ENCODE measurements at regions not wholly inside any gene's neighbourhood (a gene's known extent, or its start where the extent isn't known, plus 50 kb on each side); places are given as distances from the start of the nearest gene placed in this dataset.

GRCh38 chr17:77496831-77497577 is 356.2 kb downstream of the SEC14L1 start:
- no peak for DNase-seq (ENCODE audit: extremely low spot score)
- ChIA-PET CTCF (interaction anchor here (0.9 to 4.3 kb wide), 9 partner anchors 11 to 172 kb away, joined by 3 to 116 read pairs (median 5); no protein-coding TSS in a partner anchor), POLR2A (interaction anchor here (1.2 kb wide), 1 partner anchor 131 kb away, joined by 3 read pairs; no protein-coding TSS in a partner anchor)
- no peak for TF ChIP-seq CTCF (IDR thresholded peaks at IDR 0.05; ENCODE audit: control extremely low read depth, extremely low read depth, low read depth, missing control alignments)

GRCh38 chr17:77497578-77497934 is 356.8 kb downstream of the SEC14L1 start:
- POLR2A ChIA-PET, result interaction anchor here (1.2 kb wide), 1 partner anchor 131 kb away, joined by 3 read pairs; no protein-coding TSS in a partner anchor
- no peak for TF ChIP-seq CTCF (IDR thresholded peaks at IDR 0.05; ENCODE audit: control extremely low read depth, extremely low read depth, low read depth, missing control alignments)
- CTCF ChIA-PET, result interaction anchor here (0.6 to 4.3 kb wide), 6 partner anchors 20 to 222 kb away, joined by 3 to 116 read pairs (median 4); no protein-coding TSS in a partner anchor
- no peak for DNase-seq (ENCODE audit: extremely low spot score)

- no peak for DNase-seq (ENCODE audit: extremely low spot score)
- no peak for TF ChIP-seq CTCF (IDR thresholded peaks at IDR 0.05; ENCODE audit: control extremely low read depth, extremely low read depth, low read depth, missing control alignments)
- ChIA-PET CTCF (interaction anchor here (0.6 to 4.3 kb wide), 2 partner anchors 71 to 222 kb away, joined by 3 to 116 read pairs; no protein-coding TSS in a partner anchor), POLR2A (interaction anchor here (1.2 kb wide), 1 partner anchor 132 kb away, joined by 3 read pairs; no protein-coding TSS in a partner anchor)
Observed at GRCh38 chr17:77498091-77498741, 357.4 kb downstream of the SEC14L1 start.

GRCh38 chr17:77498791-77499698 is 358.3 kb downstream of the SEC14L1 start:
- CTCF ChIA-PET, result interaction anchor here (0.9 kb wide), 2 partner anchors 14 to 69 kb away, joined by 3 read pairs; no protein-coding TSS in a partner anchor
- no peak for DNase-seq (ENCODE audit: extremely low spot score)
- POLR2A ChIA-PET, result no interaction called here
- TF ChIP-seq CTCF (IDR thresholded peaks at IDR 0.05; ENCODE audit: control extremely low read depth, extremely low read depth, low read depth, missing control alignments), result no peak

GRCh38 chr17:77499699-77500435 is 359.1 kb downstream of the SEC14L1 start:
- ChIA-PET CTCF (interaction anchor here (0.9 to 1.8 kb wide), 3 partner anchors 13 to 70 kb away, joined by 3 to 5 read pairs (median 3); no protein-coding TSS in a partner anchor), POLR2A (no interaction called here)
- no peak for DNase-seq (ENCODE audit: extremely low spot score)
- no peak for TF ChIP-seq CTCF (IDR thresholded peaks at IDR 0.05; ENCODE audit: control extremely low read depth, extremely low read depth, low read depth, missing control alignments)
